ENCODE measurements at regions not wholly inside any gene's neighbourhood (a gene's known extent, or its start where the extent isn't known, plus 50 kb on each side); places are given as distances from the start of the nearest gene placed in this dataset.

- Mint-ChIP-seq H3K27ac (no peak overlapping the region), H3K9me3 (no peaks in the 10 kb centered on the region), H3K27me3 (ENCODE audit: low read depth) (no peaks in the 10 kb centered on the region), H3K4me3 (no peak overlapping the region), H3K4me1 (no peaks in the 10 kb centered on the region), H3K36me3 (ENCODE audit: insufficient read depth in 1 of 3, low read depth in 3 of 3) (no peaks in the 10 kb centered on the region)
- H2BK20ac ChIP-seq (ENCODE audit: low read depth, low read length, poor library complexity, severe bottlenecking): no peak overlapping the region
- H4K5ac ChIP-seq (ENCODE audit: insufficient read length, low read depth, low read length): no peak overlapping the region
- H2AFZ ChIP-seq (ENCODE audit: low read length): no peak overlapping the region
- no peaks in the 10 kb centered on the region for H3K9me3 ChIP-seq (ENCODE audit: control insufficient read depth, low read depth, low read length)
- no peak overlapping the region for H3K9ac ChIP-seq (ENCODE audit: extremely low read depth, insufficient read length, low read length)
- H2BK12ac ChIP-seq (ENCODE audit: insufficient read length, low read depth, low read length): no peak overlapping the region
- no peak overlapping the region for H3K27ac ChIP-seq (ENCODE audit: insufficient read length, low read depth, low read length)
- DNase-seq: no peak
- H2BK5ac ChIP-seq (ENCODE audit: insufficient read length, low read length): no peak overlapping the region
- no peak overlapping the region for H2BK120ac ChIP-seq (ENCODE audit: low read depth, low read length, poor library complexity, severe bottlenecking)
- no peak overlapping the region for H3K14ac ChIP-seq (ENCODE audit: insufficient read depth, low read length)
- no peaks in the 10 kb centered on the region for H3K79me2 ChIP-seq (ENCODE audit: insufficient read depth, low read length)
- no peak overlapping the region for H3K4me2 ChIP-seq (ENCODE audit: insufficient read depth, insufficient read length, low read length)
- no peaks in the 10 kb centered on the region for H3K79me1 ChIP-seq (ENCODE audit: insufficient read depth, low read depth, low read length, poor library complexity, severe bottlenecking)
- no peak overlapping the region for H2AK5ac ChIP-seq (ENCODE audit: insufficient read length, low read length)
- H3K18ac ChIP-seq (ENCODE audit: insufficient read length, low read depth, low read length): no peak overlapping the region
- no peak overlapping the region for H3K56ac ChIP-seq (ENCODE audit: insufficient read length, low read depth, low read length)
- no peak overlapping the region for H3T11ph ChIP-seq (ENCODE audit: low read length)
- H3K27me3 ChIP-seq (ENCODE audit: insufficient read depth, low read length): no peaks in the 10 kb centered on the region
- no peak overlapping the region for H4K8ac ChIP-seq (replicated peaks; ENCODE audit: insufficient read length, low read depth, low read length)
- TF ChIP-seq, protein P1, sequence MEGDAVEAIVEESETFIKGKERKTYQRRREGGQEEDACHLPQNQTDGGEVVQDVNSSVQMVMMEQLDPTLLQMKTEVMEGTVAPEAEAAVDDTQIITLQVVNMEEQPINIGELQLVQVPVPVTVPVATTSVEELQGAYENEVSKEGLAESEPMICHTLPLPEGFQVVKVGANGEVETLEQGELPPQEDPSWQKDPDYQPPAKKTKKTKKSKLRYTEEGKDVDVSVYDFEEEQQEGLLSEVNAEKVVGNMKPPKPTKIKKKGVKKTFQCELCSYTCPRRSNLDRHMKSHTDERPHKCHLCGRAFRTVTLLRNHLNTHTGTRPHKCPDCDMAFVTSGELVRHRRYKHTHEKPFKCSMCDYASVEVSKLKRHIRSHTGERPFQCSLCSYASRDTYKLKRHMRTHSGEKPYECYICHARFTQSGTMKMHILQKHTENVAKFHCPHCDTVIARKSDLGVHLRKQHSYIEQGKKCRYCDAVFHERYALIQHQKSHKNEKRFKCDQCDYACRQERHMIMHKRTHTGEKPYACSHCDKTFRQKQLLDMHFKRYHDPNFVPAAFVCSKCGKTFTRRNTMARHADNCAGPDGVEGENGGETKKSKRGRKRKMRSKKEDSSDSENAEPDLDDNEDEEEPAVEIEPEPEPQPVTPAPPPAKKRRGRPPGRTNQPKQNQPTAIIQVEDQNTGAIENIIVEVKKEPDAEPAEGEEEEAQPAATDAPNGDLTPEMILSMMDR (conservative IDR thresholded peaks at IDR 0.05): no peak
- no peak overlapping the region for H2BK15ac ChIP-seq (ENCODE audit: low read depth, low read length)
- no peaks in the 10 kb centered on the region for H3K4me1 ChIP-seq (ENCODE audit: insufficient read depth, low read length)
- H4K91ac ChIP-seq (ENCODE audit: insufficient read length, low read depth, low read length): no peak overlapping the region
- H3K23ac ChIP-seq (ENCODE audit: insufficient read length, low read depth, low read length): no peak overlapping the region
- H4K20me1 ChIP-seq (ENCODE audit: control insufficient read depth, insufficient read depth, insufficient read length): no peaks in the 10 kb centered on the region
- no peaks in the 10 kb centered on the region for H3K23me2 ChIP-seq (ENCODE audit: insufficient read length, low read depth, low read length, poor library complexity, severe bottlenecking)
- no peak overlapping the region for H3K4ac ChIP-seq (ENCODE audit: low read depth, low read length)
- WGBS (ENCODE audit: extremely low coverage, insufficient read length, low lambda C conversion rate): no CpG with 5 or more reads among the region's 1 CpG
Observed at GRCh38 chr6:153645326-153645725, 393.7 kb upstream of the OPRM1 start.
